ENCODE measurements at regions not wholly inside any gene's neighbourhood (a gene's known extent, or its start where the extent isn't known, plus 50 kb on each side); places are given as distances from the start of the nearest gene placed in this dataset.

DNA sequence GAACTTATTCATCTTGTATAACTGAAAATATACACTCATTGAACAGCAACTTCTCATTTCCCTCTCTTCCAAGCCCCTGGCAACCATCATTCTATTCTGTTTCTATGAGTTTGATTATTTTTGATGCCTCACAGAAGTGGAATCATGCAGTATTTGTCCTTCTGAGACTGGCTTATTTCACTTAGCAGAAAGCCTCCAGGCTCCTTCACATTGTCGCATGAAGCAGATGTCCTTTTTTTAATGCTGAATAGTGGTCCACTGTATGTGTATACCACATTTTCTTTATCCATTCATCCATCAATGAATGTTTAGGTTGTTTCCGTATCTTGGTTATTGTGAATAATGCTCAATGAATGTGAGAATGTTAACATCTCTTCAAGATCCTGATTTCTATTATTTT, 238.2 kb upstream of the KLF14 start:
- TF ChIP-seq POLR2A (IDR thresholded peaks at IDR 0.05; ENCODE audit: low read depth, low read length): no peak
- no peak for TF ChIP-seq POLR2AphosphoS5 (IDR thresholded peaks at IDR 0.05; ENCODE audit: low read depth, low read length)
- TF ChIP-seq TAF1 (IDR thresholded peaks at IDR 0.05; ENCODE audit: borderline replicate concordance, low read depth, low read length): no peak
- no peak for DNase-seq (ENCODE audit: insufficient read length)
- no peak for FAIRE-seq

DNA sequence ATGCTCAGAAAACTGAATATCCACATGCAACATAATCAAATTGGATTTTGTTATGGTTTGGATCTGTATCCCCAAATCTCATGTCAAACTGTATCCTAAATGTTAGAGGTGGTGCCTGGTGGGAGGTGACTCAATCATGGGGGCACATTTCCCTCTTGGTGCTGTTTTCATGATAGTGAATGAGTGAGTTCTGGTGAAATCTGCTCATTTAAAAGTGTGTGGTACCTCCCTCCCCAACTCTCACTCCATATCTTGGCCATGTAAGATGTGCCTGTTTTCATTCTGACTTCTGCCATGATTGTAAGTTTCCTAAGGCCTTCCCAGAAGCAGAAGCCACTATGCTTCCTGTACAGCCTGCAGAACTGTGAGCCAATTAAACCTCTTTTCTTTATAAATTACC, 239.6 kb upstream of the KLF14 start:
- no peak for TF ChIP-seq POLR2A (IDR thresholded peaks at IDR 0.05; ENCODE audit: low read depth, low read length)
- TF ChIP-seq TAF1 (IDR thresholded peaks at IDR 0.05; ENCODE audit: borderline replicate concordance, low read depth, low read length): no peak
- TF ChIP-seq POLR2AphosphoS5 (IDR thresholded peaks at IDR 0.05; ENCODE audit: low read depth, low read length): no peak
- FAIRE-seq: no peak

DNA sequence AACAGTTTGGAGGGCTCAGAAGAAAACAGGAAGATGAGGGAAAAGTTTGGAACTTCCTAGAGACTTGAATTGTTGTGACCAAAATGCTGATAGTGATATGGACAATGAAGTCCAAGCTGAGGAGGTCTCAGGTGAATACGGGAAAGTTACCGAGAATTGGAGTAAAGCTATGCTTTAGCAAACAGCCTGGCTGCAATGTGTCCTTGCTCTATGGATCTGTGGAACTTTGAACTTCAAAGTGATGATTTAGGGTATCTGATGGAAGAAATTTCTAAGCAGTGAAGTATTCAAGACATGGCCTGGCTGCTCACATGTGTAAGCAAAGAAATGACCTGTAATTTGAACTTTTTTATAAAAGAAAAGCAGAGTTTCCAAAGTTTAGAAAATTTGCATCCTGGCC, 240.2 kb upstream of the KLF14 start:
- DNase-seq (ENCODE audit: insufficient read length) (no peak), FAIRE-seq (no peak)
- TF ChIP-seq TAF1 (IDR thresholded peaks at IDR 0.05; ENCODE audit: borderline replicate concordance, low read depth, low read length): no peak
- no peak for TF ChIP-seq POLR2A (IDR thresholded peaks at IDR 0.05; ENCODE audit: low read depth, low read length)
- no peak for TF ChIP-seq POLR2AphosphoS5 (IDR thresholded peaks at IDR 0.05; ENCODE audit: low read depth, low read length)

More for the DNA sequence above, 239.6 kb upstream of the KLF14 start:
- no peak for DNase-seq (ENCODE audit: insufficient read length)

DNA sequence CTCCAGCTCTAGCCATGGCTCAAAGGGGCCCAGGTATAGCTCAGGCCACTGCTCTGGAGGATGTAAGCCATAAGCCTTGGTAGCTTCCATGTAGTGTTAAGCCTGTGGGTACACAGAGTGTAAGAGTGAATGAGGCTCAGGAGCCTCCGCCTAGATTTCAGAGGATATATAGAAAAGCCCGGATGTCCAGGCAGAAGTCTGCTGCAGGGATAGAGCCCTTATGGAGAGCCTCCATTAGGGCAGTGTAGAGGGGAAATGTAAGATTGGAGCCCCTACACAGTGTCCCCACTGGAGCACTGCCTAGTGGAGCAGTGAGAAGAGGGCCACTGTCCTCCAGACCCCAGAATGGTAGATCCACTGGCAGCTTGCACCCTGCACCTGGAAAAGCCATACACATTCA, 240.8 kb upstream of the KLF14 start:
- no peak for TF ChIP-seq POLR2AphosphoS5 (IDR thresholded peaks at IDR 0.05; ENCODE audit: low read depth, low read length)
- no peak for TF ChIP-seq TAF1 (IDR thresholded peaks at IDR 0.05; ENCODE audit: borderline replicate concordance, low read depth, low read length)
- TF ChIP-seq POLR2A (IDR thresholded peaks at IDR 0.05; ENCODE audit: low read depth, low read length): no peak
- FAIRE-seq (no peak), DNase-seq (ENCODE audit: insufficient read length) (no peak)

DNA sequence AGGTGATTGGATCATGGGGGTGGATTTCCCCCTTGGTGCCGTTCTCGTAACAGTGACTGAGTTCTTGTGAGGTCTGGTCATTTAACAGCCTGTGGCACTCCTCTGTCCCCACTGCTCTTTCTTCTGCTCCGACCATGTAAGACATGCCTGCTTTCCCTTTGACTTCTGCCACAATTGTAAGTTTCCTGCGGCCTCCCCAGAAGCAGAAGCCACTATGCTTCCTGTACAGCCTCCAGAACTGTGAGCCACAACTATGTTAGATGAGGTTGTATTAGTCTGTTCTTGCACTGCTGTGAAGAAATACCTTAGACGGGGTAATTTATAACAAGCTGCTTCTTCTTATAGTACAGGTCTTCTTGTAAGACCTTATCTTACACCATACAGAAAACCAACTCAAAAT, 241.7 kb upstream of the KLF14 start:
- DNase-seq (ENCODE audit: insufficient read length) (no peak), FAIRE-seq (no peak)
- TF ChIP-seq POLR2AphosphoS5 (IDR thresholded peaks at IDR 0.05; ENCODE audit: low read depth, low read length) (no peak), TAF1 (IDR thresholded peaks at IDR 0.05; ENCODE audit: borderline replicate concordance, low read depth, low read length) (no peak), POLR2A (IDR thresholded peaks at IDR 0.05; ENCODE audit: low read depth, low read length) (no peak)

DNA sequence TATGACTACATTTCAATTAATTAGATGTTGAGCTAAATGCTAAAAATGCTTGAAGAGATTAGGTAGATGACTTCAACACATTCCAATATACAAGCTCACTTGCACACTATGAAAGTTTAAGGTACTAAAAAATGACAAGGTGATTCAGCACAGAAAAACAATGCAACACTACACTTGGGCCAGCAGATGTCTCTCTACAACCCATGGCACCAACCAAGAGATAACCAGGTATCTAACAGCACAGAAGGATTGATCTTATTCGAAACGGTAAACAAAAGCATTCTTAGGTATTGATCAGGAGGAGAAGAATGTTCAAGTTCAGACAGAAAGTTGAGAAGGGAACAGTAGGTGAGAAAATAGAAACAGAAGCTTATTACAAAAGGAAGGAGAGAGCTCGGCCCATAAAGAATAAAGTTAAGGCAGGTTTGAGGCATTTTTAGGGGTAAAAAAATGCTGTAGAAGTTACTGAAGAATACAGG, 248.2 kb upstream of the KLF14 start:
- DNase-seq (ENCODE audit: insufficient read length) (no peak), FAIRE-seq (peak; percentile 87)
- TF ChIP-seq POLR2A (IDR thresholded peaks at IDR 0.05; ENCODE audit: low read depth, low read length): no peak
- TF ChIP-seq TAF1 (IDR thresholded peaks at IDR 0.05; ENCODE audit: borderline replicate concordance, low read depth, low read length): no peak
- TF ChIP-seq POLR2AphosphoS5 (IDR thresholded peaks at IDR 0.05; ENCODE audit: low read depth, low read length): no peak

DNA sequence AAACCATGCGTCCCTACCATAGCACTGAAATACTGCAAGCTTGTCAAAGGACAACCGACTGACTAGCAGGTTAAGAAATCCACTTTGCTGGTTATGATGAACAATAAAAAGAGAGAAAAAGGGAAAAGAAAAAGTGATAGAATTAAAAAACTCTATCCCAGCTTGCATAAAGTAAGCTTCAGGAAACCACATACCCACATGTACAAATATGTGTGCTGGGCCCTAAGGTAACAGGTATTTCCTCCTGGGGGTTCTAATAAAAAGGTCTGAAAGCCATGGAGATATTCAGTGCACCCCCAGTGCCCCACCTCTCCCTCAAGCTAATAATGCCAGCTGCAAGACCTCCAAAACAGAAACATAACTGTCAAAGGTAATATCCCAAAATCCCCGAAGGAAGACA, 248.6 kb upstream of the KLF14 start:
- no peak for FAIRE-seq
- no peak for TF ChIP-seq POLR2A (IDR thresholded peaks at IDR 0.05; ENCODE audit: low read depth, low read length)
- no peak for TF ChIP-seq POLR2AphosphoS5 (IDR thresholded peaks at IDR 0.05; ENCODE audit: low read depth, low read length)
- no peak for TF ChIP-seq TAF1 (IDR thresholded peaks at IDR 0.05; ENCODE audit: borderline replicate concordance, low read depth, low read length)
- no peak for DNase-seq (ENCODE audit: insufficient read length)

DNA sequence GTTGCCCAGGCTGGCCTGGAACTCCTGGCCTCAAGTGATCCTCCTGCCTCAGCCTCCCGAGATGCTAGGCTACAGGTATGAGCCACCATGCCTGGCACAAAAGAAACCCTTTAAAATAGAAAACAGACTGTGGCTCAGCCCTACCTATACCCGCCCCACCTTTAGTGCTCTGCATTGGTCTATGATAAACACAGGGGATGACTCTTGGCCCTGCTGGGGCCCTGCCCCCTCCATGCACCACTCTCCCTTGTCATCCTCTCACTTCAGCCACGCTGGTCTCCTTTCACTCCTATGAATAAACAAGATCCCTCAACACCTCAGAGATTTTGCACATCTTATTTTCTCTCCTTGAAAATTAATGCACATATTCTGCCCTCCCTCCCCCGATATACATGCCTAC, 251.4 kb upstream of the KLF14 start:
- FAIRE-seq: no peak
- DNase-seq (ENCODE audit: insufficient read length): no peak
- no peak for TF ChIP-seq POLR2AphosphoS5 (IDR thresholded peaks at IDR 0.05; ENCODE audit: low read depth, low read length)
- TF ChIP-seq POLR2A (IDR thresholded peaks at IDR 0.05; ENCODE audit: low read depth, low read length): no peak
- no peak for TF ChIP-seq TAF1 (IDR thresholded peaks at IDR 0.05; ENCODE audit: borderline replicate concordance, low read depth, low read length)

DNA sequence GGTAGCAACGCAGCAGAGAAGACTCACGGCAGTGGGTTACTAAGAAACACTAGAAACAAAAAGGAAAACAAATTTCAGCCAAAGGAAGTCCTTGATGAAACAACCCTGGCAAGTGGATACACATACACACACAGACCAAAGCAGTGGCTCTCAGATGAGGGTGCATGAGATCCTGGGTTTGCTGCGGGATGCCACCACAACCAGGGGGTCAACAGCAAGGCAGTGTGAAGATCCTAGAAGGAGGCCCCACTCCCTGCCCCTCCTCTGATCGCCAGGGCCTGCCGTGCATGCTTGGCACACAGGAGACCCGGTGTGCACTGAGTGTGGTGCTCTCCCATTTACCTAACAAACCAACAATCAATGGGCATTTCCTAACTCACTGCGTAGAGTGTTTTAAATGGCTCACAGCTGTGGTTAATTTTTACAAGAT, 252.3 kb upstream of the KLF14 start:
- FAIRE-seq (no peak), DNase-seq (ENCODE audit: insufficient read length) (no peak)
- no peak for TF ChIP-seq POLR2A (IDR thresholded peaks at IDR 0.05; ENCODE audit: low read depth, low read length)
- TF ChIP-seq POLR2AphosphoS5 (IDR thresholded peaks at IDR 0.05; ENCODE audit: low read depth, low read length): no peak
- TF ChIP-seq TAF1 (IDR thresholded peaks at IDR 0.05; ENCODE audit: borderline replicate concordance, low read depth, low read length): no peak

DNA sequence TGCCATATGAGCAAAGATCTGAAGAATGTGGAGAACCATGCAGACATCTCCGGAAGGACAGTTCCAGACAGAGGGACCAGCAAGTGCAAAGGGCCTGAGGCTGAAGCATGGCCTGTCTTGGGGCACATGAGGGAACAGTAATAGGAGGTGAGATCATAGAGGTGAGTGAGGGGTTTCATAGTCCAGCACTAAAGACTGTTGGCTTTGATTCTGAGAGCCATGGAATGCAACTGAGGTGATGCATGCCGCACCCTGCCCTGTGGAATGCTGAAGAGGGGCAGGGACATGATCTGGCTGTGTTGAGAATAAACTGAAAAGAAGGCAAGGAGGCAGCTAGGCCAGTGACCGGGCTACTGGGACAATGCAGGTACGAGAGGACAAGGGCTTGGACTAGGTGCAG, 253.1 kb upstream of the KLF14 start:
- no peak for FAIRE-seq
- no peak for DNase-seq (ENCODE audit: insufficient read length)
- no peak for TF ChIP-seq POLR2A (IDR thresholded peaks at IDR 0.05; ENCODE audit: low read depth, low read length)
- TF ChIP-seq TAF1 (IDR thresholded peaks at IDR 0.05; ENCODE audit: borderline replicate concordance, low read depth, low read length): no peak
- no peak for TF ChIP-seq POLR2AphosphoS5 (IDR thresholded peaks at IDR 0.05; ENCODE audit: low read depth, low read length)

DNA sequence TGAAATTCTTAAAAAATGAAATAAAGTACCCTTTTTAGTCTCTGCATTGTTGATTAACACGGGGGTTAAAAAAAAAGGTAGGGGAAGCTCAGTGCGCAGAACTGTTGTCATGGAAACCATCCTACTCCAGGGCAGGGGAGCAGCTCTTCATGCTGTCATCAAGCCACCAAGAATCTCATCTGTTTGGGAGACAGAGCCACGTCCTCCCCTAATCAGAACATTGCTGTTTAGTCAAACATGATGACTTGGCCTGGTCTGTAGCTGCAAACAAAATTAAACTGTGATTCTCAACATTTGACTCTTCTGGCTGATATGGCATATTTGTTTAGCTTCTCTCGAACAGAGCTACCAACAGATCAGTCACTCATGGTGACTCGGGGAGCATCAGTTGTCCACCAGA, 254.4 kb upstream of the KLF14 start:
- DNase-seq (ENCODE audit: insufficient read length): no peak
- FAIRE-seq: no peak
- no peak for TF ChIP-seq TAF1 (IDR thresholded peaks at IDR 0.05; ENCODE audit: borderline replicate concordance, low read depth, low read length)
- TF ChIP-seq POLR2AphosphoS5 (IDR thresholded peaks at IDR 0.05; ENCODE audit: low read depth, low read length): no peak
- TF ChIP-seq POLR2A (IDR thresholded peaks at IDR 0.05; ENCODE audit: low read depth, low read length): no peak

DNA sequence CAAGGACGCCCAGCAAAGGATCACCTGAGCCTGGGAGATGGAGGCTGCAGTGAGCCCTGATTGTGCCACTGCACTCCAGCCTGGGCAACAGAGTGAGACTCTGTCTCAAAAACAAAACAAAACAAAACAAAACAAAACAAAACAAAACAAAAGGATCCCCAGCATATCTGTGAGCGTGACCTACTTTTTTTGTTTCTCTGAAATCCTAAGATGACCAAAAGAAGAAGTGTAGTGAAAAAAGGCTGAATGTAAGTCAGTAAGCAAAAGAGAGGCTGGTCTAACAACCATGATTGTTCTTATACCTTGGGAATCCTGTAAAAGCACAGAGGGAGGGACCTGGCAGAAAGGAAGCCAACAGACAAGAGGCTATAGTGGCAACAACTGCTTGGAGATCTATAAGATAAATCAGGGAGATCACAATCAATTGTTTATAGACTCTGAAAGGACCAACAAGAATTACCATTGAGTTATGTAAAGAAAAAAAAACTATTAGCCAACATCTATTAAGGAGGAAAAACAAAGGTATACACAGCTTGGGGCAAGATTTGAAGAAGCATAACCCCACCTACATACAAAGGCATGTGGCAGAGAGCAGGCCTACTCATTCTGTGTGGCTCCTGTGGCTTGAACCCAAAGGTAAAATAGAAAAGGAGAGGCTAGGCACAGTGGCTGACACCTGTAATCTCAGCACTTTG, 255.2 kb upstream of the KLF14 start:
- FAIRE-seq (no peak), DNase-seq (ENCODE audit: insufficient read length) (no peak)
- TF ChIP-seq POLR2AphosphoS5 (IDR thresholded peaks at IDR 0.05; ENCODE audit: low read depth, low read length) (no peak), TAF1 (IDR thresholded peaks at IDR 0.05; ENCODE audit: borderline replicate concordance, low read depth, low read length) (no peak), POLR2A (IDR thresholded peaks at IDR 0.05; ENCODE audit: low read depth, low read length) (no peak)

Measured in GM12892 (cell line).